Spleen (tissue), 11 donors: ENCODE measurements at regions not wholly inside any gene's neighbourhood (a gene's known extent, or its start where the extent isn't known, plus 50 kb on each side); places are given as distances from the start of the nearest gene placed in this dataset.

Experiments
- DNase-seq: peaks from one replicate; pipeline ENCODE4 v3.0.0-alpha.2; 2020
- H3K27ac ChIP-seq, 8 donors: fragments of 200-600 bp; sonication (generic) in 7 of 8; 1 replicate in 4 of 8; 2 replicates in 4 of 8; pipeline versions ENCODE4 v1.5.0 to v1.8.0; 2016 to 2021; ENCODE audit warnings: inconsistent platforms in 4 of 8, mild to moderate bottlenecking in 4 of 8, moderate library complexity in 1 of 8
- H3K27me3 ChIP-seq, 7 donors: fragments of 200-600 bp; sonication (generic) in 6 of 7; replicated peaks in 1 of 7; 1 replicate in 4 of 7; 2 replicates in 3 of 7; pipeline versions ENCODE4 v1.5.0 to v1.8.0; 2016 to 2021; ENCODE audit warnings: inconsistent platforms in 3 of 7, mild to moderate bottlenecking in 1 of 7
- H3K36me3 ChIP-seq, 6 donors: fragments of 200-600 bp; sonication (generic) in 5 of 6; 1 replicate in 4 of 6; 2 replicates in 2 of 6; pipeline versions ENCODE4 v1.5.0 to v1.8.0; 2016 to 2021; ENCODE audit warnings: inconsistent platforms in 2 of 6
- H3K4me1 ChIP-seq, 6 donors: fragments of 200-600 bp; sonication (generic) in 5 of 6; 1 replicate in 3 of 6; 2 replicates in 3 of 6; pipeline versions ENCODE4 v1.5.0 to v1.8.0; 2016 to 2021; ENCODE audit warnings: inconsistent platforms in 3 of 6
- H3K4me3 ChIP-seq, 8 donors: fragments of 200-600 bp; sonication (generic) in 7 of 8; 1 replicate in 4 of 8; 2 replicates in 4 of 8; pipeline versions ENCODE4 v1.5.0 to v1.8.0; 2016 to 2021; ENCODE audit warnings: inconsistent platforms in 4 of 8, mild to moderate bottlenecking in 4 of 8, moderate library complexity in 2 of 8
- H3K9me3 ChIP-seq, 8 donors: fragments of 200-600 bp; sonication (generic) in 7 of 8; 1 replicate in 4 of 8; 2 replicates in 4 of 8; pipeline versions ENCODE4 v1.5.0 to v1.8.0; 2016 to 2021; ENCODE audit warnings: inconsistent platforms in 4 of 8
- CTCF ChIP-seq, 11 experiments: fragments of 200-600 bp in 7 of 11; fragments of 450-650 bp in 4 of 11; sonication (generic) in 4 of 11; IDR thresholded peaks in 8 of 11; conservative IDR thresholded peaks in 3 of 11; 1 replicate in 7 of 11; 2 replicates in 4 of 11; pipeline versions ENCODE4 v1.4.0 to v1.8.0; 2016 to 2021; ENCODE audit warnings: antibody characterized with exemption in 11 of 11, inconsistent platforms in 4 of 11, mild to moderate bottlenecking in 1 of 11
- POLR2A ChIP-seq, 3 donors: fragments of 450-650 bp; IDR thresholded peaks; one replicate each; pipeline ENCODE4 v1.5.1; 2017; ENCODE audit warnings: antibody characterized with exemption in 3 of 3, mild to moderate bottlenecking in 1 of 3
- POLR2AphosphoS5 ChIP-seq, 3 donors: sonication (generic); formaldehyde crosslinking; IDR thresholded peaks; one replicate each; pipeline ENCODE4 v1.5.1; 2017; ENCODE audit warnings: antibody characterized with exemption in 3 of 3
- WGBS, 5 donors: extraction: QIAGEN DNeasy Blood & Tissue Kit in 3 of 5; methylation state at CpG; one replicate each; pipeline versions ENCODE4 v1.1.5 to v1.1.7; 2013 to 2018; 5-methylcytosine and 5-hydroxymethylcytosine counted together
- intact Hi-C: fragments of 100-400 bp; cut with DNase I; formaldehyde crosslinking; loops from one replicate; pipeline ENCODE4 v1.15.0; 2023; ENCODE audit warnings: low total_unique reads
- donor health status: healthy with polysubstance abuse.
- donor health status: DM: no; HTN: no; CAD: no; lungs with moderate emphysema.
- donor health status: DM: no; HTN: no; CAD: no.
- donor health status: Bipolar disorder and iron deficiency.
- donor health status: healthy.
- donor health status: DM: no; HTN: no; CAD: no.
- donor health status: DM: yes; HTN: yes; CAD: no.

GRCh38 chr22:25360411-25360810 lies 141.0 kb downstream of the CRYBB2 start:
- Histone ChIP-seq H3K36me3 (peaks cover 0 to 73% (median 31%) of the 10 kb centered on the region in 6 donors), H3K27me3 (no peaks in the 10 kb centered on the region), H3K27ac (no peak overlapping the region), H3K4me3 (no peak overlapping the region), H3K9me3 (no peaks in the 10 kb centered on the region), H3K4me1 (peaks cover 6 to 37% (median 24%) of the 10 kb centered on the region in 6 donors)
- intact Hi-C loops = loop anchor here (10.0 kb wide), 1 partner anchor 64 kb away; no protein-coding TSS in a partner anchor
- DNase-seq = no peak
- WGBS, 5 donors = 92 to 94% (median 94%) methylated on average over 5 to 12 of the region's 12 CpGs
- TF ChIP-seq POLR2A (IDR thresholded peaks at IDR 0.05) = no peak
- TF ChIP-seq CTCF (IDR thresholded peaks at IDR 0.05 in 8 of 11, conservative IDR thresholded peaks at IDR 0.05 in 3 of 11) = no peak
- TF ChIP-seq POLR2AphosphoS5 (IDR thresholded peaks at IDR 0.05) = no peak

DNA sequence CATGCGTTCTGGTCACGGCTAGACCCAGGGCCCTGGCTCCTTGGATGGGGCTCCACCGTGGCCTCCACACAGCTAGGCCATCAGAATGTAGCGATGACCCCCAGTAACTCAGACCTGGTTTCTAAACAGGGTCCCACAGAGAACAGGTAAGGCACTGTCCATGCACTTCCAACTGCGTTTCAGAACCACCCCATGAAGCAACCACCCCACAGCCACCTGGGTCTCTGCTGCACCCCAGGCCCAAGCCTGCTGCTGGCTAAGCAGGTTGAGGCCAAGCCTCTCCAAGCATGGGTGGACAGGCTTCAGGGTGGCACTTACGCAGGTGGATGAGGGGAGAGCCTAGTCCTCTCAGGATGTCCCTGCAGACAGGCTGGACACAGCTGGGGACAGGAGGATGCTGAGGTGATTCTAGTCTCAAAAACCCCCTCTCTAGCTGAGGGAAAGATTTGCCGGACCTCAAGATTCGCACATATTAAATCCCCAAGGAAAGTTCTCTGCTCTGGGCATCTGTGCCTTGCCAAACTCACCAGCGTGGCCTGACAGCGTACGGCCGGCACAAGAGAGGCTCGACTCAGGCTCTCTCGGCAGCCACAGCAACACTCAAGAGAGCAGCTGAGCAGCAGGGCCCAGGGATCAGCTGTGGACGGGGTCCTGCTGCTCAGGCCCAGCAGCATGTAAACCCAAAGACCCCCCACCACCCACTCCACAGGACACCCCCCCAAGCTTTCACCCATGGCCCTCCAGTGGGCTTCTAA lies 141.6 kb downstream of the CRYBB2 start:
- Histone ChIP-seq H3K4me3 (no peak overlapping the region), H3K9me3 (no peaks in the 10 kb centered on the region), H3K36me3 (peaks cover 0 to 73% (median 28%) of the 10 kb centered on the region in 6 donors), H3K27me3 (no peaks in the 10 kb centered on the region), H3K4me1 (peaks cover 9 to 43% (median 27%) of the 10 kb centered on the region in 6 donors), H3K27ac (no peak overlapping the region)
- DNase-seq = peak; percentile 48
- intact Hi-C loops = loop anchor here (10.0 kb wide), 1 partner anchor 64 kb away; no protein-coding TSS in a partner anchor
- WGBS, 5 donors = 91 to 96% (median 95%) methylated on average over 13 to 15 of the region's 15 CpGs
- no peak for TF ChIP-seq POLR2A (IDR thresholded peaks at IDR 0.05)
- TF ChIP-seq POLR2AphosphoS5 (IDR thresholded peaks at IDR 0.05) = no peak
- TF ChIP-seq CTCF (IDR thresholded peaks at IDR 0.05 in 8 of 11, conservative IDR thresholded peaks at IDR 0.05 in 3 of 11) = no peak

DNA sequence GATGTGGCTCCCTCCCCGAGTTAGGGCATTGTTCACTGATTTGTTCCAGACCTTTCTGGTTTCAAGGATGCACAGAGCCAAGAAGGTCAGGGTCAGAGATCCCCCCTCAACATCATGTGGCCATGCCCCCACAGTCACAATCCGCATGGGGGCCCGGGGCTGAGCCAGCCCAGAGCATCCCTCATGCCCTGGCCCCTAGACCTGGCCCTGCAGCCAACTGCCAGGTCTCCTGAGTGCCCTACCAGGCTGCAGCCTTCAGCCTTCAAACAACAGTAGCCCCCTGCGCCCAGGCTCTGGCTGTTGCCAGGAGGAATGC lies 142.4 kb downstream of the CRYBB2 start:
- DNase-seq = no peak
- TF ChIP-seq CTCF (IDR thresholded peaks at IDR 0.05 in 8 of 11, conservative IDR thresholded peaks at IDR 0.05 in 3 of 11) (no peak), POLR2A (IDR thresholded peaks at IDR 0.05) (no peak), POLR2AphosphoS5 (IDR thresholded peaks at IDR 0.05) (no peak)
- H3K4me1 ChIP-seq = peaks cover 13 to 50% (median 31%) of the 10 kb centered on the region in 6 donors
- H3K9me3 ChIP-seq = no peaks in the 10 kb centered on the region
- H3K4me3 ChIP-seq = no peak overlapping the region
- intact Hi-C loops = loop anchor here (10.0 kb wide), 1 partner anchor 63 kb away; no protein-coding TSS in a partner anchor
- peaks cover 0 to 73% (median 24%) of the 10 kb centered on the region in 6 donors for H3K36me3 ChIP-seq
- WGBS, 5 donors = 54 to 77% (median 66%) methylated on average over 4 of the region's 4 CpGs
- no peak overlapping the region for H3K27ac ChIP-seq
- no peaks in the 10 kb centered on the region for H3K27me3 ChIP-seq

- Histone ChIP-seq H3K27ac (peak overlapping the region in 2 of 8 donors; percentile 17 to 30), H3K9me3 (no peaks in the 10 kb centered on the region), H3K36me3 (peaks cover 0 to 72% (median 19%) of the 10 kb centered on the region in 6 donors), H3K27me3 (no peaks in the 10 kb centered on the region), H3K4me3 (no peak overlapping the region), H3K4me1 (peaks cover 13 to 54% (median 33%) of the 10 kb centered on the region in 6 donors)
- peak; percentile 86 for DNase-seq
- no peak for TF ChIP-seq POLR2AphosphoS5 (IDR thresholded peaks at IDR 0.05)
- peak; percentile 70 to 95 (median 84) for TF ChIP-seq CTCF (IDR thresholded peaks at IDR 0.05 in 8 of 11, conservative IDR thresholded peaks at IDR 0.05 in 3 of 11)
- intact Hi-C loops = loop anchor here (10.0 kb wide), 1 partner anchor 62 kb away; no protein-coding TSS in a partner anchor
- 44 to 54% (median 51%) methylated on average over 9 to 17 of the region's 17 CpGs for WGBS, 5 donors
Measured at GRCh38 chr22:25362215-25362882, 142.9 kb downstream of the CRYBB2 start.
